ENCODE measurements at regions not wholly inside any gene's neighbourhood (a gene's known extent, or its start where the extent isn't known, plus 50 kb on each side); places are given as distances from the start of the nearest gene placed in this dataset.

DNA sequence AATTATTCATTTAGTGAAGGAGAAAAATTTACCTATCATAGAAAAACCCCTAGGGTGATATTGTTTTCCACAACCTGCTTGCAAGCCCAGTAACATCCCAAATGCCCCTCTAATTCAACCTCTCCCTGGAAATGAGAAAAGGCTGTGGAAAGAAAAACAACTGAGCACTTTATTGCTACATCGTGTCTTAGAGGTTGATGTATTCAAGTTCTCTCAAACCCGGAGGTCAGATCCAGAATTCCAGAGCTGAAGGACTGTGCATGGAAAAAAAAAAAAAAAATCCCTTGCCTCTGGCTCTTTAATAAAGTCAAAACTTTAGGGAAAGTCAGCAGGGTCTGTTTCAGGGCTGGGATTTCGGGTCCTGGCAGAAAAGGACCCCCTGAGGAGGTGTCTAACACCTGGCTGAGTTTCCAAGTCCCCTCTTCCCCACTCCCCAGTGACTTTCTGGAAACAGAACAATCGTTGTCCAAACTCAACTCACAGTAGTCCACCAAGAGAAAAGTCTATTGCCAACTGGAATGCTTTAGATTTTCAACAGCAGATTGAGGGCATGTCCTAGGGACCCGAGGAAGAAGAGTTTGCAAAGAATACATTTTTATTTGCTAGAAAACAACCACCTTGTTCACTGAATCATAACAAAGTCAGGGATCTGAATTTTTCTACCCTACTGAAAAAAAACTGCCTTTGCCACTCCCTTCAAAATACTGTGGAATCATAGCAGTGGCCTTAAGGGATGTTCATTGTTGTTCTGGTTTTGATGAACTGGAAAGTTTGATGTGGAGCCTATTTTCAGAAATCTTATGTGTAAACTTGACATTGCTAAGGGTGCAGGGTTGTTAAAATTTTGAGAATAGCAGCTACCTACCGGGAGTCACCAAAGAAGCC is 207.5 kb upstream of the ADAMTS9 start:
- TF ChIP-seq, protein P1, sequence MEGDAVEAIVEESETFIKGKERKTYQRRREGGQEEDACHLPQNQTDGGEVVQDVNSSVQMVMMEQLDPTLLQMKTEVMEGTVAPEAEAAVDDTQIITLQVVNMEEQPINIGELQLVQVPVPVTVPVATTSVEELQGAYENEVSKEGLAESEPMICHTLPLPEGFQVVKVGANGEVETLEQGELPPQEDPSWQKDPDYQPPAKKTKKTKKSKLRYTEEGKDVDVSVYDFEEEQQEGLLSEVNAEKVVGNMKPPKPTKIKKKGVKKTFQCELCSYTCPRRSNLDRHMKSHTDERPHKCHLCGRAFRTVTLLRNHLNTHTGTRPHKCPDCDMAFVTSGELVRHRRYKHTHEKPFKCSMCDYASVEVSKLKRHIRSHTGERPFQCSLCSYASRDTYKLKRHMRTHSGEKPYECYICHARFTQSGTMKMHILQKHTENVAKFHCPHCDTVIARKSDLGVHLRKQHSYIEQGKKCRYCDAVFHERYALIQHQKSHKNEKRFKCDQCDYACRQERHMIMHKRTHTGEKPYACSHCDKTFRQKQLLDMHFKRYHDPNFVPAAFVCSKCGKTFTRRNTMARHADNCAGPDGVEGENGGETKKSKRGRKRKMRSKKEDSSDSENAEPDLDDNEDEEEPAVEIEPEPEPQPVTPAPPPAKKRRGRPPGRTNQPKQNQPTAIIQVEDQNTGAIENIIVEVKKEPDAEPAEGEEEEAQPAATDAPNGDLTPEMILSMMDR (tag by site-specific recombination; IDR thresholded peaks at IDR 0.05) = no peak
- TF ChIP-seq, protein P2, sequence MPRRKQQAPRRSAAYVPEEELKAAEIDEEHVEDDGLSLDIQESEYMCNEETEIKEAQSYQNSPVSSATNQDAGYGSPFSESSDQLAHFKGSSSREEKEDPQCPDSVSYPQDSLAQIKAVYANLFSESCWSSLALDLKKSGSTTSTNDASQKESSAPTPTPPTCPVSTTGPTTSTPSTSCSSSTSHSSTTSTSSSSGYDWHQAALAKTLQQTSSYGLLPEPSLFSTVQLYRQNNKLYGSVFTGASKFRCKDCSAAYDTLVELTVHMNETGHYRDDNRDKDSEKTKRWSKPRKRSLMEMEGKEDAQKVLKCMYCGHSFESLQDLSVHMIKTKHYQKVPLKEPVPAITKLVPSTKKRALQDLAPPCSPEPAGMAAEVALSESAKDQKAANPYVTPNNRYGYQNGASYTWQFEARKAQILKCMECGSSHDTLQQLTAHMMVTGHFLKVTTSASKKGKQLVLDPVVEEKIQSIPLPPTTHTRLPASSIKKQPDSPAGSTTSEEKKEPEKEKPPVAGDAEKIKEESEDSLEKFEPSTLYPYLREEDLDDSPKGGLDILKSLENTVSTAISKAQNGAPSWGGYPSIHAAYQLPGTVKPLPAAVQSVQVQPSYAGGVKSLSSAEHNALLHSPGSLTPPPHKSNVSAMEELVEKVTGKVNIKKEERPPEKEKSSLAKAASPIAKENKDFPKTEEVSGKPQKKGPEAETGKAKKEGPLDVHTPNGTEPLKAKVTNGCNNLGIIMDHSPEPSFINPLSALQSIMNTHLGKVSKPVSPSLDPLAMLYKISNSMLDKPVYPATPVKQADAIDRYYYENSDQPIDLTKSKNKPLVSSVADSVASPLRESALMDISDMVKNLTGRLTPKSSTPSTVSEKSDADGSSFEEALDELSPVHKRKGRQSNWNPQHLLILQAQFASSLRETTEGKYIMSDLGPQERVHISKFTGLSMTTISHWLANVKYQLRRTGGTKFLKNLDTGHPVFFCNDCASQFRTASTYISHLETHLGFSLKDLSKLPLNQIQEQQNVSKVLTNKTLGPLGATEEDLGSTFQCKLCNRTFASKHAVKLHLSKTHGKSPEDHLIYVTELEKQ (tag by site-specific recombination; IDR thresholded peaks at IDR 0.05; ENCODE audit: borderline replicate concordance) = no peak
- TF ChIP-seq ZNF274 (IDR thresholded peaks at IDR 0.05; ENCODE audit: low read length) = no peak
- TF ChIP-seq ZNF274 (tag by site-specific recombination; IDR thresholded peaks at IDR 0.05; ENCODE audit: borderline replicate concordance) = no peak
- TF ChIP-seq, protein P3, sequence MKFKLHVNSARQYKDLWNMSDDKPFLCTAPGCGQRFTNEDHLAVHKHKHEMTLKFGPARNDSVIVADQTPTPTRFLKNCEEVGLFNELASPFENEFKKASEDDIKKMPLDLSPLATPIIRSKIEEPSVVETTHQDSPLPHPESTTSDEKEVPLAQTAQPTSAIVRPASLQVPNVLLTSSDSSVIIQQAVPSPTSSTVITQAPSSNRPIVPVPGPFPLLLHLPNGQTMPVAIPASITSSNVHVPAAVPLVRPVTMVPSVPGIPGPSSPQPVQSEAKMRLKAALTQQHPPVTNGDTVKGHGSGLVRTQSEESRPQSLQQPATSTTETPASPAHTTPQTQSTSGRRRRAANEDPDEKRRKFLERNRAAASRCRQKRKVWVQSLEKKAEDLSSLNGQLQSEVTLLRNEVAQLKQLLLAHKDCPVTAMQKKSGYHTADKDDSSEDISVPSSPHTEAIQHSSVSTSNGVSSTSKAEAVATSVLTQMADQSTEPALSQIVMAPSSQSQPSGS (tag by site-specific recombination; IDR thresholded peaks at IDR 0.05; ENCODE audit: low read depth) = no peak
- TF ChIP-seq ZNF19 (tag by site-specific recombination; IDR thresholded peaks at IDR 0.05; ENCODE audit: low read depth) = no peak
- TF ChIP-seq ZNF350 (tag by site-specific recombination; IDR thresholded peaks at IDR 0.05) = no peak
- no peak for TF ChIP-seq ZNF785 (tag by site-specific recombination; IDR thresholded peaks at IDR 0.05)
- no peak for TF ChIP-seq ZNF548 (tag by site-specific recombination; IDR thresholded peaks at IDR 0.05)
- no peak for TF ChIP-seq KLF9 (tag by site-specific recombination; IDR thresholded peaks at IDR 0.05; ENCODE audit: low read depth)
- TF ChIP-seq ZFHX2 (tag by site-specific recombination; conservative IDR thresholded peaks at IDR 0.05) = no peak
- no peak for TF ChIP-seq ZNF600 (tag by site-specific recombination; IDR thresholded peaks at IDR 0.05)
- TF ChIP-seq GLIS1 (tag by site-specific recombination; IDR thresholded peaks at IDR 0.05) = no peak
- TF ChIP-seq ZNF10 (tag by site-specific recombination; IDR thresholded peaks at IDR 0.05) = no peak

Data from HEK293 (cell line).